ENCODE measurements at regions not wholly inside any gene's neighbourhood (a gene's known extent, or its start where the extent isn't known, plus 50 kb on each side); places are given as distances from the start of the nearest gene placed in this dataset.

- TF ChIP-seq CTCF (IDR thresholded peaks at IDR 0.05) (no peak), POLR2A (IDR thresholded peaks at IDR 0.05) (no peak)
Observed at GRCh38 chr4:43990963-43991362, 457.6 kb downstream of the KCTD8 start.
